NCI-H510A treated with DMSO at 0.1 percent for 48 hours (cell line): ENCODE measurements at regions not wholly inside any gene's neighbourhood (a gene's known extent, or its start where the extent isn't known, plus 50 kb on each side); places are given as distances from the start of the nearest gene placed in this dataset.

Source experiments
- DNase-seq: peaks from one replicate; lab custom pipeline; 2025; lab: John Stamatoyannopoulos, UW

- no peak for DNase-seq
Observed at GRCh38 chr7:46572691-46573090, 651.6 kb upstream of the IGFBP3 start.

GRCh38 chr7:46571996-46572395, 650.9 kb upstream of the IGFBP3 start:
- no peak for DNase-seq

- DNase-seq, result no peak
Observed at GRCh38 chr7:46569133-46569465, 648.0 kb upstream of the IGFBP3 start.

DNA sequence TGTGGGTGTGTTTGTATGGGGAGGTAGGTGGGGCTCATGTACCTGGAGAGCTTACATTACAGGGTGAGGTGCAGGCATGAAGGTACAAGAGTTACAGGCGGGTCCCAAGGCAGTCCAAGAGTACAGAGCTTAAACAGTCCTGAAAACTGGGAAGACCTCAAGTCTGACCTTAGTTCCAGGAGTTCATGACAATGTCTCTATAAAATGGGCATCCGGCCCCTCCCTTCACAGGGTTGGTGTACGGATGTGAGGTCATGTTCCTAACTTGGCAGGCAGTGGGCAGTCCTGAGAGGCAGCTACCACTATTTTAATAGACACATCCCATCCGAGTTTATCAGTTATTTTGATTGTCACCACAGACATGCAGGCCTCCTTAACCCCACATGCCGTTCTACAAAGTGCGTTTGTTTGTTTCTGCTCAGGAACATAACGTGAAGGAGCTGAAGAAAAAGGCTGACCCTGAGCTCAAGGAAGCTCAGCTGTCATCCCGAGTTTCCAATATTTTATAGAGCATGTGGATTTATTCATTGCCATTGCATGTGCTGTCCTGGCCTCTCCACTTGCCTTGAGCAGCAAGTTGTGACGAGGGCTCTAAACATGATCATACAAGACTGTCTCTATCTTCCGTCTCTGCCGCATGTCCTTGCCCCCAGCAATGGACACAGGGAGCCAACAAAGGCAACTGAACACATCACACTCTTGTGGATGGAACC, 647.5 kb upstream of the IGFBP3 start:
- no peak for DNase-seq

DNA sequence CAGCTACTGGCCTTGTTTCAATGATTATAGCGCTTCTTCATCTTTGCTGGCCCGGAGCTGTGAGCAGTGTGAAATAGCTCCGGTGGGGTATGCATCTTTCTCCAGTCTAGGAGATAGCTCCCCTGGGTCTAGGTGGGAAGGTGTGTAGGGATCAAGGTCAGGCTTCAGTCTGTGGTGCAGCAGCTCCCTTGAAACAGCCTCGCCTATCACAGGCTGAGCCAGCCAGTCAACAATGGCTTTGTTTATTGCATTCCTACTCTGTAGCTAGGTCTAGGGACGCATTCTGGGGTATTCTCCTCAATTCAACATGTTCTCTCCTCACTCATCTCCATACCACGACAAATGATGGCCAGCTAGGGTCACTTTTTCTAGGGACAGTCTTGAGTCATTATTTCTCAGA, 646.8 kb upstream of the IGFBP3 start:
- no peak for DNase-seq

GRCh38 chr7:46566097-46566774, 645.2 kb upstream of the IGFBP3 start:
- DNase-seq, result no peak

GRCh38 chr7:46565253-46566096, 644.4 kb upstream of the IGFBP3 start:
- no peak for DNase-seq

- DNase-seq, result no peak
Observed at GRCh38 chr7:46559194-46559832, 638.2 kb upstream of the IGFBP3 start.

DNA sequence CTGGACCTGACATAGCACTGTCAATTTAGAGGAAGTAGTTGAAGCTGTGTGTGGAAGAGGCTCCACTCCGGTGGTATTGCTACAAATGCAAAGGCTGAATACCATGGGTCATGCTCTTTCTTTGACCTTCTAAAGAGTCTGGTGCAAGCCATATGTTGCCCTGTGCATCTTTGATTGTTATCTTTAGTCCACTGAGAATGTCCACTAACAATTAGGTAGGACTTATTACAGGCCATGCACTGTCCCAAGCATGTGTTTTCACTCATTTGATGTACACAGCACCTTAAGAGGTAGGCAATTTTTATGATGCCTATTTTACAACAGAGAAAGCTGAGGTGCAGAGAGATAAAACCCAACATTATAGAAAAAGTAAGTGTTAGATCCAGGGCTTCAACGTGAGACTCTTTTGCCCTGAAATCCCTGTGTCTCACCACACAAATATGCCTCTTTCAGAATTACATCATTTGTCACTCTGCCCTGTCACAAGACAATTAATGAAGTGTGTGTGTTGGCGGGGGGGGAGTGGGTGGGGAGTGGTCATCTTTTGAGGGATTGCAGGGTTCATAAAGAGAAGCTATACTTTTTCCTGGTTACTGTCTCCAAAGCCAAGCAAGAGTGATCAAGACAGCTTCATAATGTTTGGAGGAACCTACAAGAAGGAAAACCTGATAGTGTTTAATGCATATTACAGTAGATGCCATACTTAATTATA, 637.6 kb upstream of the IGFBP3 start:
- no peak for DNase-seq

- DNase-seq, result no peak
Observed at GRCh38 chr7:46557781-46558180, 636.7 kb upstream of the IGFBP3 start.

DNA sequence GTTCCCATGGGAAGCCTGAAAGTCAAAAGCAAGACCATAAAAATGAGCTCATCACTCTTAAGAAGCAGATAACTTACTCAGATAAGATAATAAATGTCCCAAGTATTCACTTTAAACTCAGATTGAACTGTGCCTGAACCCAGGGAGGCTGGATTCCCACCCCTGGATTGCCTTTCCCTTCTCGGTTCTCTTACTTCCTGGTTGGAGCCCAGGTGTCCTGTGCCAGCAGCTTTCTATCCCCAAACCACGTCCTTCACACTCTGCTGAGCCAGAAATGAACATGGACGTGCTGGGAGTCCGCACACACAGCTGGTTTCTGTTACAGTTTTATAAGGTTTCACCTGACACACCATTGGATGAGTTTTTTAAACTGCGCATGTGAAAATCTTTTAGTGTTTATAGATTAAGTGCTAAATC, 636.2 kb upstream of the IGFBP3 start:
- no peak for DNase-seq

- no peak for DNase-seq
Observed at GRCh38 chr7:46554688-46555422, 633.8 kb upstream of the IGFBP3 start.

- DNase-seq, result no peak
Observed at GRCh38 chr7:46551603-46552002, 630.5 kb upstream of the IGFBP3 start.

DNA sequence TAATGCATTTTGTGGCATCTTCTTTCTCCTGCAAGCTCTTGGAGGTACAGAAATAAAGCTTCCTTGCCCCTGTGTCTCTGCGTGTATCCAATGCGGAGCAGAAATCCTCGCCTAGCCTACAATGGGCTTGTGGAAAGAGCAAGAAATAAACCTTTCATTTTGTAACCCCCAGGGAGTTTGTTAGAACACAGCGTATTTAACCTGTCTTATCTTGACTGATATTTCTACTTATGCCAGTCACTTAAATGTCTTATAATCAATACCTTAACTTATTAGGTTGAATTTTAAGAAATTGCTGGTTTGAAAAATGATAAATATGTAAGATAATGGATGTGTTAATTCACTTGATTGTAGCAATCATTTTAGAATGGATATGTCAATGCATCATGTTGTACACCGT, 629.8 kb upstream of the IGFBP3 start:
- no peak for DNase-seq

DNA sequence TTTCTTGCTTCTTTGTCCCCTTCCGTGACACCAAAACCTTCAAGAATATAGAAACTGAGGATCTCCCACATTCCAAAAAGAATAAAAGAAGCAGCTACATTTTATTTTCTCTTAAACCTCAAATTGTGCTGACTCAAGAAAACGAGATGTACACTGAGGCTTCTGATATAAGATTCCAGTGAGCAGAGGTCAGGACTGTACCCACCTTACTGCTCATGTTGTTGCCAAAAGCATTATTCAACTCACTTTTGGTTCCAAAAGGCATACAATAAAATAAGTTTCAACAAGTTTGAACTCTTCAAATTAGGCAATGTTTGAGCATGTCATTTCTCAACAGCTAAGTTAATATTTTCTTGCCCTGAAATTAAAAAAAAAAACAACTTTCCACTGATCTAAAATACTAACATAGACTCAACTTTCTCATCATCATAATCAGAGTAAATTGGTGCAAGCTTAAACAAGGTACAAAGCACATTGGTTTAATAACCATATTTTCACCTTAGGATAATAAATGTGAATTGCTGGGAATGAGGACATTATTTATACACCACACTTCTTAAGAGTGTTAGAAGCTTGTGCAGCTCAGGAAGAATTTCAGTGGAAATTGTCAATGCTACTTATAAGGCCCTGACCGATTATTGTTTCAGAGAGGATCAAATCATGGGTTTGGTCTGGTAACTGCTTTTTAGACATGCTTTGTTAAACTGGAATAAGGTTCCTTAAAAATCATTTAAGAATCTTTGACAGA, 629.0 kb upstream of the IGFBP3 start:
- DNase-seq, result no peak

DNA sequence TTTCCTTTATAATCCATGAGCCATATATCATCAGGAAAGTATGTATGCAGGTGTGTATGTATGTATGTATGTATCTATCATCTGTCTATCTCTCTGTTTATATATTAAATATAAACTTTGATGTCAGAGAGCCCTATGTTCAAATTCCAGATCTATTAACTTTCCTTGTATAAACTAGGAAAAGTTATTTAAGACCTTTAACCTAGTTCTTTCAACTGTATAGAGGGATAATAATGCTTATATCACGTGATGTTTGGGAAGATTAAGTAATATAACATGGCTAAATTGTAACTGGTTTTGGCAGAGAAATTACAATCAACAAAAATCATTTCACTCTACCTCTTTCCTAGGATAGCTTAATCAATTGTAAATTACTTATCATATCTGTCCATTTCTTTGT, 628.3 kb upstream of the IGFBP3 start:
- DNase-seq, result no peak

DNA sequence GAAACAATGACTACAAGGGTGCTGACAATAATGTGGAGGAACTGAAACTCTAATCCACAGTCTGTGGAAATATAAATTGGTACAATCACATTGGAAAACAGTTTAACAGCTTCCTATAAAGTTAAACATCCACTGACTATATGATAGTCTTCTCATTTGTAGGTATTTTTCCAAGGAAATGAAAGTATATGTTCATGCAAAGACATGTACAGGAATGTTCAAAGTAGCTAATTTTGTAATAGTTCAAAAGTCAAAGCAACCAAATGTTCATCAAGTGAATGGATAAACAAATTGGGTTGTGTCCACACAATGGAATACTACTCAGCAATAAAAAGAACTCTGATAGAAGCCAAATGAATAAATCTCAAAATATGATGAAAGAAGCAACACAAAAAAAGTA, 626.0 kb upstream of the IGFBP3 start:
- no peak for DNase-seq

GRCh38 chr7:46545790-46546189, 624.7 kb upstream of the IGFBP3 start:
- no peak for DNase-seq

- DNase-seq, result no peak
Observed at GRCh38 chr7:46544396-46545008, 623.4 kb upstream of the IGFBP3 start.

GRCh38 chr7:46542076-46542475, 621.0 kb upstream of the IGFBP3 start:
- DNase-seq, result no peak
